ENCODE measurements at regions not wholly inside any gene's neighbourhood (a gene's known extent, or its start where the extent isn't known, plus 50 kb on each side); places are given as distances from the start of the nearest gene placed in this dataset.
A peak's percentile ranks its signal among the peaks of the same experiment; 100 is the strongest.

DNA sequence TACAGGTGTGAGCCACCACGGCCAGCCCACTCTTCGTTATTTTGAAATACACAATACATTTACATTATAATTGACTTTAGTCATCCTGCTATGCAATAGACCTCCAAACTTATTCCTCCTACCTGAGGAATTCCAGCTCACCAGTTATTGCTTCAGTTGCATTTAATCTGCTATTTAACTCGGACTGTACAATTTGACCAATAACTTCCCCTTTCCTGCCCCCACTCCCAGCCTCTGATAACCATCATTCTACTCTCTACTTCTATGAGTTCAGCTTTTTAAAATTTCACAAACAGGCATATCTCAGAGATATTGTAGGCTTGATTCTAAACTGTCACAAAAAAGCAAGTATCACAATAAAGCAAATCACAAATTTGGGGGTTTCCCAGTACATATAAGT, 157.0 kb downstream of the COPRS start:
- DNase-seq = no peak

GRCh38 chr17:31700973-31701372, 158.1 kb downstream of the COPRS start:
- no peak for DNase-seq

- no peak for DNase-seq
Observed at GRCh38 chr17:31699886-31700285, 159.2 kb downstream of the COPRS start.

DNA sequence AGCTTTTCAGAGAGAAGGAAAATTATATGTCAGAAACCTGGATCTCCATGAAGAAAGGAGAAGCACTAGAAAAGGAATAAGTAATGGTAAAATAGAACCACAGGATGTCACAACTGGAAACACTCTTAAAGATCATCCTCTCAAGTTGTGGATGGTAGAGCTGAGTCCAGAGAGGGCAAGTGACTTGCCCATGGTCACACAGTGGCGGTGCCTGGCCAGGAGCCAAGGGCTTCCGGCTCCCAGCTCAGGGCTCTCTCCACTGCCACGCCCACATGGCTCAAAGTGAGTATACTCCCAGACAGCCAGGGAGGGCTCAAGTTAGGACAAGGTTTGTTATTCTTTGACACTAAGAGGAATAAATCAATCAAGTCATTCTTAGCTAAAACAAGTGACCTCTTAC, 159.8 kb downstream of the COPRS start:
- no peak for DNase-seq

DNA sequence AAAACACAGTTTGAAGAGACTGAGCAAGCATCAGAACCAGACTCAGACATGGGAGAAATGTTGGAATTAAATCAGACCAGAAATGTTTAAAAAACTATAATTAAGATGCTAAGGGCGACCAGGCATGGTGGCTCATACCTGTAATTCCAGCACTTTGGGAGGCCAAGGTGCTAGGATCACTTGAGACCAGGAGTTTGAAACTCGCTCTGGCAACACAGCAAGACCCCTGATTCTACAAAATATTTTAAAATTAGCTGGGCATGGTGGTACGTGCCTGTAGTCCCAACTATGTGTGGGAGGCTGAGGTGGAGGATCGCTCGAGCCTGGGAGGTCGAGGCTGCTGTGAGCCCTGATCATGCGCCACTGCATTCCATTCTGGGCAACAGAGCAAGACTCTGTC, 160.3 kb downstream of the COPRS start:
- DNase-seq = no peak

GRCh38 chr17:31697838-31698237, 161.2 kb downstream of the COPRS start:
- no peak for DNase-seq

DNA sequence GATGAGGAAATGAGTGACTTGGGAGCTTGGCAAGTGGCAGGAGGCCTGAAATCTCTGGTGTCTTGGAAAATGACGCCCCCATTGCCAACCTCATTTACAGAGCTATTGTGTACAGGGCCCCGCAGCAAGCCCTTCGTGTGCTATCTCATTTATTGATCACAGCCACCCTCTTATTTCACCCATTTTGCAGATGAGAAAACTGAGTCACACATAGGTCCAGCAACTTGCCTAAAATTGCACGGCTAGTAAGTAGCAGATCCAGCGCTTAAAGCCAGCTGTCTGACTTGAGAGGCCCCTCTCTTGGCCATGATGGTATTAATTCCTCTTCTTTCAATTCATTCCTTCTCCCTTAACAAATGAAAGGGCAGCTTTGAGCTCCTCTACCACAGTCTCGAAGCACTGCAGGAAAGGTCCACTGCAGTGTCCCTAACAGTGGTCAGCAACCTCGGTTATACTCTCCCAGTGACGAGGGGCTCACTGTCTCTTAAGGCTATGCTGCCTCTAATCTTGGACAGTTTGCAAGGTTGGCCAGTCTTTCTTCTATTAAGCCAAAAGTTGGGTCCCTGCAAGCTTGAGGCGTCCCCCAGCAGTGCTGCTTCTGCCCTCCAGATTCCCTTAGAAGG, 162.2 kb downstream of the COPRS start:
- DNase-seq = no peak

- peak; percentile 98 for DNase-seq
Observed at GRCh38 chr17:31696184-31696602, 162.9 kb downstream of the COPRS start.

GRCh38 chr17:31695456-31696090, 163.5 kb downstream of the COPRS start:
- peak; percentile 45 for DNase-seq

GRCh38 chr17:31693433-31694220, 165.4 kb downstream of the COPRS start:
- DNase-seq = peak; percentile 23

DNA sequence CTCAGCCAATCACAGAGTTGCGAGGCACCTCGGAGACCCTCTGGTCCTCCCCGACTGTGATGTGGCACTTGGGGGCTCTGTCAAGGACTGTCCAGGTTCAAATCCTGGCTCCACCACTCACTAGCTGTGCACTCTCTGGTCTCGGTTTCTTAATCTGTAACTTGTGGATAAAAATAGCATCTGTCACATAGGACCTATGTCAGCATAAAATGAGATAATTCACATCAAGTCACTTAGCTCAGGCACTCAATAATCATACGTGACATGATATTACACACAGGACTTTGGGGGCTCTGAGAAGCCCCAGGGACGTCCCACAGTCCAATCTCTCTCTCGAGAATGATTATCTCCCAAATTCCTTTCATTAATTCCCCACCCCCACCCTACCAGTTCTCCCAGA, 166.4 kb downstream of the COPRS start:
- DNase-seq = no peak

DNA sequence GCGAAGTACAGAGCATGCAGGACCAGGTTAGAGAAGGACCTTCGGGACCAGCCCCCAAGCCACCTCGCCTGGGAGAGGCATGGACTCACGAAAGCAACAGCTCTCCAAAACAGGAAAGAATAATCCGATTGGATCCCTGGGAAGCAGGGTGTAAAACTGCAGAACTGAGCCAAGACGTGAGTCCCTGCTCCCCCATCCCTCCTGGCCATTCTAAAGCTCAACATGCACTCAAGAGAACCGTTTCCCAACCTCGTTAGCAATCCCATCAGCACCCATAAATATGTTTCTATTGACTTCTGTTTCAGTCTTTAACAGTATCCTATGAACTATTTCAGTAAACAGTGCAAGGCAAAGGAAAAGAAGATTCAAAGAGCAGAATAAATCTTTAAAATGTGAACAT, 167.0 kb downstream of the COPRS start:
- DNase-seq = no peak

DNA sequence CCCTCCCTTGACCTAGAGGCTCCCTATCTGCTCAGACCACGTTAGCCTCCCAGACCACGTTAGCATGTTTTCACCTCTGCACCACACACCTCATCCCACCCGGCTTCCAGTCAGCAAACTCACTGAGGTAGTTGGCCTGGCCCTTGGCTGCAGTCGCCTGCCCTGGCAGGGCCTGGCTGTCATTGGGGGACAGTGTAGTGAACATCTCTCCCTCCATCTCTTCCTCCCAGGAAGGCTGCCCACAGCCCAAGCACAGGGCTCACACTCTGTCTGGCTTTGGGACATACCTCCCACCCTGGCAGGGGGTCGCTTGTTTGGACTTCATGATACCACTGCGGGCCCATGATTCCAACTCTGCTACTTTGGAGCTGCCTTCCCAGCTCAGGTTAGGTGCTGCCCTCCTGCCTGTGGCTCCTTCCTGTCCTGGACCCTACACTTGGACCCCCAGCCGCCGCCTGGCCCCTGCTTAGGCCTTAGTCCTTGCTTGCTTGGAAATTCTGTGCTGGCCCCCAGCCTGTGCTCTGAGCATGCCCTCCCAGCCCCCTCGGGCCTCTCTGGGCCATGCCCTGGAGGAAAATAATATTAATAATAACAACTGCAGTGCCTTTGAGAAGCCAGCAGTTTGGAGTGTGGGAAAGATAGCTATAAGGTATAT, 167.7 kb downstream of the COPRS start:
- no peak for DNase-seq

GRCh38 chr17:31690151-31690551, 168.9 kb downstream of the COPRS start:
- peak; percentile 28 for DNase-seq

- peak; percentile 31 for DNase-seq
Observed at GRCh38 chr17:31688701-31689100, 170.3 kb downstream of the COPRS start.

GRCh38 chr17:31687505-31688126, 171.4 kb downstream of the COPRS start:
- DNase-seq = no peak

GRCh38 chr17:31686495-31686894, 172.5 kb downstream of the COPRS start:
- no peak for DNase-seq

GRCh38 chr17:31684901-31685300, 174.1 kb downstream of the COPRS start:
- DNase-seq = no peak

DNA sequence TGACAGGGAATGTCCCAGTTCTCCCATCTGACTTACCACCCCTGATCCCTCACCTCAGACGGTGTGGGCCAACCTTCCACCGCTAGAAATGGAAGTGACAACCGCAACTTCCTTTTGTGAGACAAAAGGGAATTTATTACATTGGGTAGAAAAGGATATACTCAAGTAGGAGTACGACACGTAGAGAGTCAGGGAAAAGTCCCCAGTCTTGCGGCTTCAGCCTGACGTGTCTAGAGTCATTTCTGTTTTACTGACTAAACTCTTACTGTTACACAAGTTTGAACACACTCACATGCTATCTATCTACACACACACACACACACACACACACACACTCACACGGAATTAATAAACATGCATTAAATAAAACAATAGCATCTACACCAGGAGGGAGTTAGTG, 178.9 kb downstream of the COPRS start:
- DNase-seq = no peak

GRCh38 chr17:31679667-31680066, 179.4 kb downstream of the COPRS start:
- no peak for DNase-seq

- peak; percentile 45 for DNase-seq
Observed at GRCh38 chr17:31678431-31678830, 180.6 kb downstream of the COPRS start.

- no peak for DNase-seq
Observed at GRCh38 chr17:31677681-31678080, 181.4 kb downstream of the COPRS start.

GRCh38 chr17:31677036-31677435, 182.0 kb downstream of the COPRS start:
- DNase-seq = no peak

All from fibroblast of upper back skin (primary cell).